IMR-90 (cell line): ENCODE measurements at regions not wholly inside any gene's neighbourhood (a gene's known extent, or its start where the extent isn't known, plus 50 kb on each side); places are given as distances from the start of the nearest gene placed in this dataset.

Experiments
- ATAC-seq: fragments of 200-7000 bp; cut with Tn5 transposase; 2 replicates; pipeline ENCODE4 v1.9.1; 2020; ENCODE audit warnings: low read depth, mild to moderate bottlenecking, moderate library complexity
- BruUV-seq: library from RNA; stranded (reverse); fragments of 400-500 nt; replicated peaks from 2 replicates; lab custom pipeline; 2021; lab: Mats Ljungman, UMichigan
- CTCF ChIA-PET: fragments of 300-600 bp; formaldehyde crosslinking; extraction: SDS; loops from one replicate; lab custom pipeline; 2021; ENCODE audit warnings: antibody characterized with exemption; lab: Yijun Ruan, JAX
- POLR2A ChIA-PET: fragments of 300-600 bp; sonication (Branson Sonifier 250); formaldehyde crosslinking; loops from one replicate; lab custom pipeline; 2022; ENCODE audit warnings: antibody characterized with exemption; ENCODE audit not compliant: unreplicated experiment; lab: Charles Lee
- DNase-seq: peaks from one replicate; pipeline ENCODE4 v3.0.0; 2013
- H2AFZ ChIP-seq: replicated peaks from 2 replicates; pipeline ENCODE3; 2013; ENCODE audit warnings: low read length, mild to moderate bottlenecking; ENCODE audit not compliant: poor library complexity
- H2AK5ac ChIP-seq: 2 replicates; pipeline ENCODE4 v1.6.1; 2013; ENCODE audit warnings: low read depth, low read length, inconsistent platforms
- H2AK9ac ChIP-seq: replicated peaks from 2 replicates; pipeline ENCODE3; 2013; ENCODE audit warnings: mild to moderate bottlenecking, low read depth, low read length, moderate library complexity; ENCODE audit not compliant: poor library complexity
- H2BK120ac ChIP-seq: 2 replicates; pipeline ENCODE4 v1.6.1; 2013; ENCODE audit warnings: low read depth, low read length, inconsistent platforms
- H2BK15ac ChIP-seq: 3 replicates; pipeline ENCODE4 v1.6.1; 2013; ENCODE audit warnings: low read depth, low read length, inconsistent platforms
- H2BK20ac ChIP-seq: 2 replicates; pipeline ENCODE4 v1.6.1; 2013; ENCODE audit warnings: low read depth, mild to moderate bottlenecking, inconsistent platforms, low read length, moderate library complexity
- H2BK5ac ChIP-seq: 2 replicates; pipeline ENCODE4 v1.6.1; 2013; ENCODE audit warnings: mild to moderate bottlenecking, low read depth, low read length, inconsistent platforms; ENCODE audit not compliant: poor library complexity, severe bottlenecking
- H3K14ac ChIP-seq: replicated peaks from 2 replicates; pipeline ENCODE4 v1.6.1; 2013; ENCODE audit warnings: low read depth, low read length, inconsistent platforms
- H3K18ac ChIP-seq: 2 replicates; pipeline ENCODE4 v1.6.1; 2013; ENCODE audit warnings: low read depth, low read length, control low read depth
- H3K23ac ChIP-seq: 2 replicates; pipeline ENCODE4 v1.6.1; 2013; ENCODE audit warnings: low read depth, low read length, inconsistent platforms
- H3K27ac ChIP-seq: 2 replicates; pipeline ENCODE4 v1.5.1; 2013; ENCODE audit warnings: mild to moderate bottlenecking, control low read depth, low read length; ENCODE audit not compliant: insufficient read depth
- H3K27me3 ChIP-seq: 2 replicates; pipeline ENCODE4 v1.6.1; 2013; ENCODE audit warnings: low read length; ENCODE audit not compliant: control insufficient read depth, insufficient read depth
- H3K36me3 ChIP-seq: 2 replicates; pipeline ENCODE4 v1.6.1; 2013; ENCODE audit warnings: low read length, mixed read lengths; ENCODE audit not compliant: control insufficient read depth, insufficient read depth
- H3K4ac ChIP-seq: 2 replicates; pipeline ENCODE4 v1.6.1; 2013; ENCODE audit warnings: low read depth, low read length, inconsistent platforms
- H3K4me1 ChIP-seq: 2 replicates; pipeline ENCODE4 v1.6.1; 2013; ENCODE audit warnings: low read length, mixed read lengths; ENCODE audit not compliant: control insufficient read depth, insufficient read depth
- H3K4me2 ChIP-seq: 2 replicates; pipeline ENCODE4 v1.6.1; 2013; ENCODE audit warnings: low read depth, mild to moderate bottlenecking, control low read depth, low read length, moderate library complexity
- H3K4me3 ChIP-seq: 2 replicates; pipeline ENCODE4 v1.5.1; 2013; ENCODE audit warnings: low read depth, mild to moderate bottlenecking, control low read depth, low read length, moderate library complexity; ENCODE audit not compliant: insufficient read depth
- H3K56ac ChIP-seq: 2 replicates; pipeline ENCODE4 v1.6.1; 2013; ENCODE audit warnings: low read length, inconsistent platforms; ENCODE audit not compliant: insufficient read depth; ENCODE audit errors: extremely low read depth
- H3K79me1 ChIP-seq, 2 experiments: 2 replicates each; pipeline ENCODE4 v1.6.1; 2013; ENCODE audit warnings: low read length in 2 of 2, inconsistent platforms in 1 of 2, low read depth in 1 of 2
- H3K9ac ChIP-seq: 2 replicates; pipeline ENCODE4 v1.6.1; 2013; ENCODE audit warnings: low read depth, low read length, control low read depth
- H3K9me1 ChIP-seq: 2 replicates; pipeline ENCODE4 v1.6.1; 2013; ENCODE audit warnings: low read length, inconsistent platforms; ENCODE audit not compliant: insufficient read depth
- H3K9me3 ChIP-seq: 2 replicates; pipeline ENCODE4 v1.6.1; 2013; ENCODE audit warnings: low read length; ENCODE audit not compliant: control insufficient read depth, insufficient read depth
- H4K20me1 ChIP-seq: 2 replicates; pipeline ENCODE4 v1.6.1; 2013; ENCODE audit warnings: low read length, inconsistent platforms; ENCODE audit not compliant: insufficient read depth
- H4K5ac ChIP-seq: 2 replicates; pipeline ENCODE4 v1.6.1; 2013; ENCODE audit warnings: mild to moderate bottlenecking, low read depth, low read length, control low read depth
- H4K8ac ChIP-seq, 2 experiments: 2 replicates each; pipeline ENCODE4 v1.6.1; 2013; ENCODE audit warnings: low read depth in 2 of 2, low read length in 2 of 2, control low read depth in 1 of 2, inconsistent platforms in 1 of 2
- H4K91ac ChIP-seq: 2 replicates; pipeline ENCODE4 v1.6.1; 2013; ENCODE audit warnings: low read depth, low read length, inconsistent platforms; ENCODE audit not compliant: insufficient read depth
- BHLHE40 ChIP-seq: fragments of 150-350 bp; IDR thresholded peaks from 2 replicates; pipeline ENCODE4 v1.6.1; 2016; ENCODE audit warnings: mild to moderate bottlenecking, low read depth, low read length
- CEBPB ChIP-seq: IDR thresholded peaks from 2 replicates; pipeline ENCODE4 v1.6.1; 2012; ENCODE audit warnings: low read depth, low read length, improper control_type of control experiment
- CHD1 ChIP-seq: IDR thresholded peaks from 2 replicates; pipeline ENCODE4 v1.6.1; 2012; ENCODE audit warnings: low read depth, low read length, improper control_type of control experiment
- CTCF ChIP-seq: conservative IDR thresholded peaks from 2 replicates; pipeline ENCODE4 v1.5.1; 2012; ENCODE audit warnings: mild to moderate bottlenecking, low read depth, low read length, improper control_type of control experiment
- FOS ChIP-seq: fragments of 150-350 bp; IDR thresholded peaks from 2 replicates; pipeline ENCODE4 v1.6.1; 2016; ENCODE audit warnings: low read depth, low read length
- MAFK ChIP-seq: IDR thresholded peaks from 2 replicates; pipeline ENCODE4 v1.6.1; 2012; ENCODE audit warnings: low read depth, low read length, improper control_type of control experiment
- MAZ ChIP-seq: IDR thresholded peaks from 2 replicates; pipeline ENCODE4 v1.6.1; 2012; ENCODE audit warnings: low read depth, mild to moderate bottlenecking, low read length, improper control_type of control experiment, moderate library complexity, borderline replicate concordance
- MXI1 ChIP-seq: IDR thresholded peaks from 2 replicates; pipeline ENCODE4 v1.6.1; 2012; ENCODE audit warnings: low read depth, mild to moderate bottlenecking, low read length, moderate library complexity, borderline replicate concordance
- NFE2L2 ChIP-seq: fragments of 150-350 bp; IDR thresholded peaks from 2 replicates; pipeline ENCODE4 v1.6.1; 2016; ENCODE audit warnings: low read depth, mild to moderate bottlenecking, low read length
- POLR2A ChIP-seq: IDR thresholded peaks from 2 replicates; pipeline ENCODE4 v1.6.1; 2012; ENCODE audit warnings: mild to moderate bottlenecking, low read depth, low read length
- RAD21 ChIP-seq: IDR thresholded peaks from 2 replicates; pipeline ENCODE4 v1.6.1; 2012; ENCODE audit warnings: low read length, improper control_type of control experiment
- RCOR1 ChIP-seq: IDR thresholded peaks from 2 replicates; pipeline ENCODE4 v1.6.1; 2012; ENCODE audit warnings: mild to moderate bottlenecking, low read length, improper control_type of control experiment; ENCODE audit not compliant: insufficient replicate concordance
- RFX5 ChIP-seq: IDR thresholded peaks from 2 replicates; pipeline ENCODE4 v1.8.0; 2012; ENCODE audit warnings: low read depth, mild to moderate bottlenecking, low read length, moderate library complexity
- SMC3 ChIP-seq: fragments of 150-350 bp; IDR thresholded peaks from 2 replicates; pipeline ENCODE4 v1.6.1; 2016; ENCODE audit warnings: low read depth, mild to moderate bottlenecking, antibody characterized with exemption, low read length, moderate library complexity
- USF2 ChIP-seq: fragments of 150-350 bp; IDR thresholded peaks from 2 replicates; pipeline ENCODE4 v1.6.1; 2017; ENCODE audit warnings: mild to moderate bottlenecking, antibody characterized with exemption, low read length, low read depth
- WGBS, 2 experiments: methylation state at CpG; one replicate each; pipeline versions ENCODE4 v1.1.5 to v1.1.7; 2013; ENCODE audit warnings: missing lambda C conversion rate in 2 of 2; ENCODE audit not compliant: insufficient read length in 1 of 2; ENCODE audit errors: extremely low coverage in 2 of 2; 5-methylcytosine and 5-hydroxymethylcytosine counted together
- dilution Hi-C: fragments of 300-500 bp; cut with HindIII; formaldehyde crosslinking; loops from one replicate; pipeline ENCODE4 v1.14.3; 2018; ENCODE audit warnings: low sequenced_read_pairs; ENCODE audit not compliant: unreplicated experiment
- in situ Hi-C: fragments of 300-500 bp; cut with MboI; formaldehyde crosslinking; loops from 3 replicates; pipeline ENCODE4 v1.14.3; 2019; ENCODE audit warnings: low sequenced_read_pairs, inconsistent platforms, mixed read lengths
- intact Hi-C: fragments of 100-400 bp; cut with micrococcal nuclease; formaldehyde crosslinking; loops from 2 replicates; pipeline ENCODE4 v1.10.0; 2022
- TF ChIP-seq, protein P1 (sequence below): fragments of 150-350 bp; IDR thresholded peaks from 2 replicates; pipeline ENCODE4 v1.6.1; 2016; ENCODE audit warnings: low read depth, mild to moderate bottlenecking, low read length, moderate library complexity, borderline replicate concordance

- no peak overlapping the region for H3K9ac ChIP-seq
- ATAC-seq, result no peak
- H3K4ac ChIP-seq, result no peak overlapping the region
- H2BK120ac ChIP-seq, result no peak overlapping the region
- no peak overlapping the region for H3K4me3 ChIP-seq
- H3K14ac ChIP-seq, result no peak overlapping the region
- WGBS, 2 experiments, result no CpG with 5 or more reads among the region's 2 CpGs
- no peaks in the 10 kb centered on the region for H4K20me1 ChIP-seq
- H3K4me1 ChIP-seq, result no peaks in the 10 kb centered on the region
- H4K5ac ChIP-seq, result no peak overlapping the region
- H2AK5ac ChIP-seq, result no peak overlapping the region
- no peak overlapping the region for H2AK9ac ChIP-seq
- TF ChIP-seq MAZ (no peak), MAFK (no peak), CTCF (no peak), SMC3 (no peak), POLR2A (no peak), BHLHE40 (no peak), CEBPB (no peak), NFE2L2 (no peak), RCOR1 (no peak), RAD21 (no peak), MXI1 (no peak), RFX5 (no peak), USF2 (no peak), FOS (no peak), CHD1 (no peak)
- TF ChIP-seq, protein P1, sequence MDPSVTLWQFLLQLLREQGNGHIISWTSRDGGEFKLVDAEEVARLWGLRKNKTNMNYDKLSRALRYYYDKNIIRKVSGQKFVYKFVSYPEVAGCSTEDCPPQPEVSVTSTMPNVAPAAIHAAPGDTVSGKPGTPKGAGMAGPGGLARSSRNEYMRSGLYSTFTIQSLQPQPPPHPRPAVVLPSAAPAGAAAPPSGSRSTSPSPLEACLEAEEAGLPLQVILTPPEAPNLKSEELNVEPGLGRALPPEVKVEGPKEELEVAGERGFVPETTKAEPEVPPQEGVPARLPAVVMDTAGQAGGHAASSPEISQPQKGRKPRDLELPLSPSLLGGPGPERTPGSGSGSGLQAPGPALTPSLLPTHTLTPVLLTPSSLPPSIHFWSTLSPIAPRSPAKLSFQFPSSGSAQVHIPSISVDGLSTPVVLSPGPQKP, result no peak
- no peaks in the 10 kb centered on the region for H3K79me1 ChIP-seq
- H2AFZ ChIP-seq, result no peak overlapping the region
- H3K4me2 ChIP-seq, result no peak overlapping the region
- no peaks in the 10 kb centered on the region for H3K9me3 ChIP-seq
- H2BK20ac ChIP-seq, result no peak overlapping the region
- H3K27me3 ChIP-seq, result no peaks in the 10 kb centered on the region
- in situ Hi-C loops, result no loop called here
- CTCF ChIA-PET, result no interaction called here
- H2BK5ac ChIP-seq, result no peak overlapping the region
- no peak overlapping the region for H3K56ac ChIP-seq
- no peak overlapping the region for H3K23ac ChIP-seq
- no peak overlapping the region for H3K18ac ChIP-seq
- no peak for DNase-seq
- BruUV-seq, result no TSS peak
- POLR2A ChIA-PET, result no interaction called here
- no peak overlapping the region for H2BK15ac ChIP-seq
- H3K9me1 ChIP-seq, result no peaks in the 10 kb centered on the region
- no peaks in the 10 kb centered on the region for H3K36me3 ChIP-seq
- dilution Hi-C loops, result no loop called here
- intact Hi-C loops, result no loop called here
- no peak overlapping the region for H4K91ac ChIP-seq
- H4K8ac ChIP-seq, result no peak overlapping the region
- no peak overlapping the region for H3K27ac ChIP-seq
Measured at GRCh38 chr5:50564079-50564478, 102.4 kb upstream of the PARP8 start.
